Adrenal gland (tissue), 9 donors: ENCODE measurements at regions not wholly inside any gene's neighbourhood (a gene's known extent, or its start where the extent isn't known, plus 50 kb on each side); places are given as distances from the start of the nearest gene placed in this dataset.

ENCODE experiments used
- DNase-seq, 7 donors: peaks; one replicate each; pipeline ENCODE4 v3.0.0-alpha.2; 2019 to 2020
- H3K27ac ChIP-seq, 5 donors: fragments of 200-600 bp; sonication (generic) in 4 of 5; 1 replicate in 3 of 5; 2 replicates in 2 of 5; pipeline versions ENCODE4 v1.5.1 to v1.8.0; 2016 to 2020; ENCODE audit warnings: mild to moderate bottlenecking in 1 of 5
- H3K27me3 ChIP-seq: fragments of 200-600 bp; 2 replicates; pipeline ENCODE4 v1.8.0; 2021
- H3K36me3 ChIP-seq, 2 donors: fragments of 200-600 bp; replicated peaks in 1 of 2; 1 replicate in 1 of 2; 2 replicates in 1 of 2; pipeline versions ENCODE4 v1.5.1 to v1.8.0; 2018 to 2022
- H3K4me1 ChIP-seq, 2 donors: fragments of 200-600 bp; replicated peaks in 1 of 2; 1 replicate in 1 of 2; 2 replicates in 1 of 2; pipeline versions ENCODE4 v1.5.1 to v1.8.0; 2018 to 2021
- H3K4me3 ChIP-seq, 4 donors: fragments of 200-600 bp; sonication (generic) in 3 of 4; one replicate each; pipeline ENCODE4 v1.5.1; 2016 to 2018
- H3K9me3 ChIP-seq, 3 donors: fragments of 200-600 bp; sonication (generic) in 1 of 3; replicated peaks in 1 of 3; 1 replicate in 2 of 3; 2 replicates in 1 of 3; pipeline versions ENCODE4 v1.5.1 to v1.8.0; 2016 to 2021
- CTCF ChIP-seq, 6 experiments: fragments of 450-650 bp in 4 of 6; fragments of 200-600 bp in 2 of 6; sonication (generic) in 1 of 6; IDR thresholded peaks; 1 replicate in 5 of 6; 2 replicates in 1 of 6; pipeline versions ENCODE4 v1.5.1 to v1.8.0; 2016 to 2021; ENCODE audit warnings: antibody characterized with exemption in 6 of 6, mild to moderate bottlenecking in 2 of 6, moderate library complexity in 1 of 6
- POLR2A ChIP-seq, 2 donors: fragments of 450-650 bp; IDR thresholded peaks; one replicate each; pipeline ENCODE4 v1.6.1; 2017; ENCODE audit warnings: antibody characterized with exemption in 2 of 2, mild to moderate bottlenecking in 2 of 2, moderate library complexity in 1 of 2
- WGBS, 4 donors: extraction: QIAGEN DNeasy Blood & Tissue Kit in 2 of 4; methylation state at CpG; one replicate each; pipeline versions ENCODE4 v1.1.5 to v1.1.7; 2013 to 2017; 5-methylcytosine and 5-hydroxymethylcytosine counted together
- intact Hi-C, 2 donors: fragments of 100-400 bp; cut with DNase I; formaldehyde crosslinking; loops; one replicate each; pipeline versions ENCODE4 v1.14.1 to v1.15.0; 2022 to 2023
- donor health status: healthy with polysubstance abuse.
- donor health status: Bipolar disorder and iron deficiency.
- donor health status: DM: yes; HTN: yes; CAD: no.
- donor health status: DM: no; HTN: no; CAD: no.
- donor health status: DM: no; HTN: no; CAD: no.

- DNase-seq = no peak
- Histone ChIP-seq H3K4me1 (no peaks in the 10 kb centered on the region), H3K9me3 (no peaks in the 10 kb centered on the region), H3K27me3 (no peaks in the 10 kb centered on the region), H3K4me3 (no peak overlapping the region), H3K27ac (no peak overlapping the region), H3K36me3 (no peaks in the 10 kb centered on the region)
- intact Hi-C loops = no loop called here
- TF ChIP-seq CTCF (IDR thresholded peaks at IDR 0.05) (no peak), POLR2A (IDR thresholded peaks at IDR 0.05) (no peak)
- 89 to 95% (median 91%) methylated on average over 2 of the region's 2 CpGs for WGBS, 4 donors
These were observed 524.1 kb upstream of the SEMA3D start for GRCh38 chr7:85710960-85711359.

DNA sequence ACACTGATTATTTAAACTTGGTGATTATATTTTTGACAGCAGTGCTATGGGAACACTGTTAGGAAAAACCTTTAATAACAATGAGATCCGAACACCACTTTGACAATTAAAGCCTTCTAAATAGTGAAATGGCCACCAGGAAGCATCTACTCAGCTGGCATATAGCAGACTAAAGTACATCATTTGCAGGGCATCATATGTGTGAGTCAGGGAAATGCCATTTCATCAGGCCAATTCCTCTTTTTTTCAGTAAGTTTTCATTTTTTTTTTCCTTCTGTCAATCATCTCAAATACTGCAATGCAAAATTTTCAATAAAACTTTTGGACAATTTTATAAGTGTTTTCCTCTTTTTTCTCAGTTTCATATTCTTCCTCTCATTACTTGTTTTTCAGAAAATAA lies 521.4 kb upstream of the SEMA3D start:
- Histone ChIP-seq H3K4me1 (no peaks in the 10 kb centered on the region), H3K4me3 (no peak overlapping the region), H3K27me3 (no peaks in the 10 kb centered on the region), H3K27ac (no peak overlapping the region), H3K36me3 (no peaks in the 10 kb centered on the region), H3K9me3 (no peaks in the 10 kb centered on the region)
- intact Hi-C loops = no loop called here
- 89 to 97% (median 92%) methylated on average over 1 of the region's 1 CpG for WGBS, 4 donors
- DNase-seq = no peak
- no peak for TF ChIP-seq CTCF (IDR thresholded peaks at IDR 0.05)
- TF ChIP-seq POLR2A (IDR thresholded peaks at IDR 0.05) = no peak

DNA sequence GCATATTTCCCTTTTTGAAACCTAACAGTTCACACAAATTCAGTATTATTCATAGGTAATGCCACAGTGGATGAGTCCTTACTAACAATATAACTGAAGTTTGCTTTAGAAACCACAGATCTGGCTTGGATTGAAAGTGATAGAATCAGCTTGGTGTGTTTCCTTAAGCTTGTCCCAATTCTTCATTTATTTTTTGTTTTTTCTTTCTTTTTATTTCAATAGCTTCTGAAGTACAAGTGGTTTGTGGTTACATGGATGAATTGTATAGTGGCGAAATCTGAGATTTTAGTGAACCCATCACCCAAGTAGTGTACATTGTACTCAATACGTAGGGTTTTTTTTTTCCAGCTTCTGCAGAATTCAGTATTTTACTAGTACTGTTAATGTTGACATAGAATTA lies 518.2 kb upstream of the SEMA3D start:
- H3K9me3 ChIP-seq = no peaks in the 10 kb centered on the region
- no peaks in the 10 kb centered on the region for H3K4me1 ChIP-seq
- no peak for DNase-seq
- TF ChIP-seq POLR2A (IDR thresholded peaks at IDR 0.05) (no peak), CTCF (IDR thresholded peaks at IDR 0.05) (no peak)
- no peak overlapping the region for H3K4me3 ChIP-seq
- no peak overlapping the region for H3K27ac ChIP-seq
- H3K27me3 ChIP-seq = no peaks in the 10 kb centered on the region
- intact Hi-C loops = no loop called here
- WGBS, 4 donors = 93 to 98% (median 96%) methylated on average over 2 of the region's 2 CpGs
- H3K36me3 ChIP-seq = no peaks in the 10 kb centered on the region

- no peaks in the 10 kb centered on the region for H3K27me3 ChIP-seq
- intact Hi-C loops = no loop called here
- no peak overlapping the region for H3K4me3 ChIP-seq
- no peak for DNase-seq
- 74 to 83% (median 77%) methylated on average over 2 of the region's 2 CpGs for WGBS, 4 donors
- no peaks in the 10 kb centered on the region for H3K36me3 ChIP-seq
- H3K9me3 ChIP-seq = no peaks in the 10 kb centered on the region
- TF ChIP-seq POLR2A (IDR thresholded peaks at IDR 0.05) = no peak
- TF ChIP-seq CTCF (IDR thresholded peaks at IDR 0.05) = no peak
- H3K27ac ChIP-seq = no peak overlapping the region
- no peaks in the 10 kb centered on the region for H3K4me1 ChIP-seq
These were observed 516.6 kb upstream of the SEMA3D start for GRCh38 chr7:85703251-85704010.
